Breast epithelium (tissue), 4 donors: ENCODE measurements at regions not wholly inside any gene's neighbourhood (a gene's known extent, or its start where the extent isn't known, plus 50 kb on each side); places are given as distances from the start of the nearest gene placed in this dataset.
A peak's percentile ranks its signal among the peaks of the same experiment; 100 is the strongest.

Source experiments
- DNase-seq, 2 donors: peaks; one replicate each; pipeline ENCODE4 v3.0.0-alpha.2; 2019; ENCODE audit warnings: low spot score in 2 of 2
- H3K27ac ChIP-seq, 2 donors: fragments of 200-600 bp; sonication (generic) in 1 of 2; one replicate each; pipeline ENCODE4 v1.5.1; 2016 to 2019; ENCODE audit warnings: mild to moderate bottlenecking in 1 of 2
- H3K27me3 ChIP-seq, 2 donors: fragments of 200-600 bp; sonication (generic) in 1 of 2; one replicate each; pipeline versions ENCODE4 v1.5.1 to v1.6.0; 2017 to 2019; ENCODE audit warnings: control low read depth in 1 of 2, mild to moderate bottlenecking in 1 of 2
- H3K36me3 ChIP-seq: fragments of 200-600 bp; one replicate; pipeline ENCODE4 v1.5.1; 2019
- H3K4me1 ChIP-seq, 2 donors: fragments of 200-600 bp; sonication (generic); one replicate each; pipeline ENCODE4 v1.5.1; 2016 to 2019; ENCODE audit warnings: control low read depth in 1 of 2
- H3K4me3 ChIP-seq, 3 donors: fragments of 200-600 bp; sonication (generic); 1 replicate in 2 of 3; 2 replicates in 1 of 3; pipeline ENCODE4 v1.5.1; 2016 to 2019; ENCODE audit warnings: mild to moderate bottlenecking in 3 of 3, moderate library complexity in 2 of 3
- H3K9me3 ChIP-seq, 2 donors: fragments of 200-600 bp; sonication (generic) in 1 of 2; one replicate each; pipeline ENCODE4 v1.5.1; 2016 to 2019; ENCODE audit warnings: control low read depth in 1 of 2
- POLR2A ChIP-seq: fragments of 450-650 bp; IDR thresholded peaks from one replicate; pipeline ENCODE4 v1.6.1; 2016; ENCODE audit warnings: antibody characterized with exemption, mild to moderate bottlenecking, moderate library complexity
- POLR2AphosphoS5 ChIP-seq, 3 donors: sonication (generic); formaldehyde crosslinking; IDR thresholded peaks; one replicate each; pipeline ENCODE4 v1.6.1; 2017; ENCODE audit warnings: antibody characterized with exemption in 3 of 3
- intact Hi-C: fragments of 100-400 bp; cut with DNase I; formaldehyde crosslinking; loops from one replicate; pipeline ENCODE4 v1.15.1; 2023; ENCODE audit warnings: low total_unique reads
- TF ChIP-seq, protein P1 (sequence below), 3 donors: fragments of 450-650 bp; IDR thresholded peaks; one replicate each; pipeline ENCODE4 v1.5.1; 2016 to 2017; ENCODE audit warnings: antibody characterized with exemption in 3 of 3, mild to moderate bottlenecking in 3 of 3, moderate library complexity in 3 of 3

DNA sequence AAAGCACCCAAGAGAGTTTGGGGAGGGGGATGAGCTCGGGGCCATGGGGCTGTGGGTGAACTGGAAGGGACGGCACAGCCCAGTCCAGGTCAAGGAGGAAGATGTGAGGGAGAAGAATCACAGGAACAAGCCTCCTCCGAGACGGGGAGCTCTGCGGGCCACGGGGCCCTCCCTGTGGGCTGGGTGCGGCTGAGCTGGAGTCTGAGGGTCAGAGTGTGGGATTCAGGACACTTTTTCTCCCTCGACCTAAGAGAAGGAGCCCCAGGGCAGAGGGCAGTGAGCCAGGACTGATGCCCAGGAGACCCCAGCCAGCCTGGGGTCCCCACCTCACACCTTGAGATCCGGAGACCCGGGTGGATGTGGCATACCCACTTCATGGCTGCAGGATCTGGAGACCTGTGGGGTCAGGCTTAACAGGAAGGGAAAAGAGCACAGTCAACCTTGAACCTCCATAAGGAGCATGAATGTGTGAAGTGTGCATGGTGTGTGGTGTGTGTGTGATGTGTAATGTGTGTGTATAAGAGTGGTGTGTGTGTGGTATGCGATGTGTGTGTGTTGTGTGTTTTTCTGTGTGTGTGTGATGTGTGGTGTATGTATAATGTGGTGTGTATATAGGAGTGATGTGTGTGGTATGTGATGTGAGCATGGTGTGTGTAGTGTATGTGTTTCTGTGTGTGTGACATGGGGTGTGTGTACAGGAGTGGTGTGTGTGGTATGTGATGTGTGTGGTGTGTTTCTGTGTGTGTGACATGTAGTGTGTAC, 504.6 kb downstream of the BRD1 start:
- TF ChIP-seq, protein P1, sequence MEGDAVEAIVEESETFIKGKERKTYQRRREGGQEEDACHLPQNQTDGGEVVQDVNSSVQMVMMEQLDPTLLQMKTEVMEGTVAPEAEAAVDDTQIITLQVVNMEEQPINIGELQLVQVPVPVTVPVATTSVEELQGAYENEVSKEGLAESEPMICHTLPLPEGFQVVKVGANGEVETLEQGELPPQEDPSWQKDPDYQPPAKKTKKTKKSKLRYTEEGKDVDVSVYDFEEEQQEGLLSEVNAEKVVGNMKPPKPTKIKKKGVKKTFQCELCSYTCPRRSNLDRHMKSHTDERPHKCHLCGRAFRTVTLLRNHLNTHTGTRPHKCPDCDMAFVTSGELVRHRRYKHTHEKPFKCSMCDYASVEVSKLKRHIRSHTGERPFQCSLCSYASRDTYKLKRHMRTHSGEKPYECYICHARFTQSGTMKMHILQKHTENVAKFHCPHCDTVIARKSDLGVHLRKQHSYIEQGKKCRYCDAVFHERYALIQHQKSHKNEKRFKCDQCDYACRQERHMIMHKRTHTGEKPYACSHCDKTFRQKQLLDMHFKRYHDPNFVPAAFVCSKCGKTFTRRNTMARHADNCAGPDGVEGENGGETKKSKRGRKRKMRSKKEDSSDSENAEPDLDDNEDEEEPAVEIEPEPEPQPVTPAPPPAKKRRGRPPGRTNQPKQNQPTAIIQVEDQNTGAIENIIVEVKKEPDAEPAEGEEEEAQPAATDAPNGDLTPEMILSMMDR (IDR thresholded peaks at IDR 0.05): no peak
- TF ChIP-seq POLR2AphosphoS5 (IDR thresholded peaks at IDR 0.05) (no peak), POLR2A (no peak)
- Histone ChIP-seq H3K9me3 (peaks cover 22 to 24% of the 10 kb centered on the region in 2 donors), H3K27ac (no peak overlapping the region), H3K4me3 (no peak overlapping the region), H3K4me1 (no peaks in the 10 kb centered on the region), H3K27me3 (peaks cover 0 to 56% of the 10 kb centered on the region in 2 donors), H3K36me3 (no peaks in the 10 kb centered on the region)
- intact Hi-C loops: loop anchor here (1.0 kb wide), 1 partner anchor 16 kb away; no protein-coding TSS in a partner anchor
- peak; percentile 2 to 25 for DNase-seq

DNA sequence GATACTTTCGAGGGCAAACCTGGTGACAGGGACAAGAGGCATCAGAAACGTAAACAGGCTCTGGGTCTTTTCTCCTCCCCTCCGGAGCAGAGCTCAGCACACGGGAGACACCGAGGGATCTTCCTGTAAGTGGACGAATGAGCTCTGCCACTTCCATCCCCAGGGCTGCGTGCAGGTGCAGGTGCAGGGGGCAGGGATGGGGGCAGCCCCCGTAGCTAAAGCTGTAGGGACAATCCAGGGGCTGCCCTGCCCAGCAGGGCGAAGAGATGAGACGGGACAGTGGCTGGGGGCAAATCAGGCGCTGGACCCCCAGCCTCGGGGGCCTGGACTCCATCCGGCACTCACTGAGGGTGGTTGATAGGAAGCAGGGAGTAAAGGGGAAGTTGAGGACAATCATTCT, 505.4 kb downstream of the BRD1 start:
- peak in 1 of 2 donors; percentile 1 for DNase-seq
- Histone ChIP-seq H3K27me3 (peaks cover 0 to 48% of the 10 kb centered on the region in 2 donors), H3K4me3 (no peak overlapping the region), H3K9me3 (peaks cover 17% of the 10 kb centered on the region in 2 donors), H3K27ac (no peak overlapping the region), H3K4me1 (no peaks in the 10 kb centered on the region), H3K36me3 (no peaks in the 10 kb centered on the region)
- intact Hi-C loops: no loop called here
- TF ChIP-seq POLR2A (no peak), POLR2AphosphoS5 (IDR thresholded peaks at IDR 0.05) (no peak)
- TF ChIP-seq, protein P1 (IDR thresholded peaks at IDR 0.05): no peak

DNA sequence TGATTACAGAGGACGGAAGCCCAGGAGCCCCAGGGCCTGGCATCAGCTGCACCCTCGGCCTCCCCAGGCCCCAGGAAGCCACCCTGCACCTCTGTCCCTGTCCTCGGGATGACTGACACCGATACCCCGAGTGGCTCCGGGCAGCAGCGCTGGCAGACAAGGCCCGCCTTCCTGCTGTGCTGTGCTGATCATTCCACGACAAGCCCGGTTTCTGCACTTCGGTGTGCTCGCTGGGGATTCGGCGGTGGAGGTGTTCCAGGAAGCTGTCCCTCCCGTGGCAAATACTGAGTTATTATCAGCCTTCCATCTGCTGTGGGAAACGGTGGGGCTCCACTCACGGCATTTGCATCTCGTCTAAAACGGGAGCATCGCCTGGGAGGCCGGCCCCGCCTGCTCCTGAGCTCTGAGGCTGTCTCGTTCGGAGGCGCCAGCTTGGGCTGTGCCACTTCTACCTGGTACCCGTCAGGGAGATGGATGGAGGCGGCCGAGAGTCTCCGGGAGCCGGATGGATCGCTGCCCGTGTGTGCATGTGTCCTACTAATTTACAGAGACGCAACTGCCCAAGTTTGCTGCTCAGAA, 506.1 kb downstream of the BRD1 start:
- H3K27me3 ChIP-seq: peaks cover 0 to 52% of the 10 kb centered on the region in 2 donors
- intact Hi-C loops: no loop called here
- no peaks in the 10 kb centered on the region for H3K4me1 ChIP-seq
- no peak overlapping the region for H3K4me3 ChIP-seq
- H3K9me3 ChIP-seq: peaks cover 10% of the 10 kb centered on the region in 2 donors
- TF ChIP-seq POLR2A (no peak), POLR2AphosphoS5 (IDR thresholded peaks at IDR 0.05) (no peak)
- TF ChIP-seq, protein P1 (IDR thresholded peaks at IDR 0.05): no peak
- DNase-seq: peak; percentile 3 to 45
- no peak overlapping the region for H3K27ac ChIP-seq
- H3K36me3 ChIP-seq: no peaks in the 10 kb centered on the region

DNA sequence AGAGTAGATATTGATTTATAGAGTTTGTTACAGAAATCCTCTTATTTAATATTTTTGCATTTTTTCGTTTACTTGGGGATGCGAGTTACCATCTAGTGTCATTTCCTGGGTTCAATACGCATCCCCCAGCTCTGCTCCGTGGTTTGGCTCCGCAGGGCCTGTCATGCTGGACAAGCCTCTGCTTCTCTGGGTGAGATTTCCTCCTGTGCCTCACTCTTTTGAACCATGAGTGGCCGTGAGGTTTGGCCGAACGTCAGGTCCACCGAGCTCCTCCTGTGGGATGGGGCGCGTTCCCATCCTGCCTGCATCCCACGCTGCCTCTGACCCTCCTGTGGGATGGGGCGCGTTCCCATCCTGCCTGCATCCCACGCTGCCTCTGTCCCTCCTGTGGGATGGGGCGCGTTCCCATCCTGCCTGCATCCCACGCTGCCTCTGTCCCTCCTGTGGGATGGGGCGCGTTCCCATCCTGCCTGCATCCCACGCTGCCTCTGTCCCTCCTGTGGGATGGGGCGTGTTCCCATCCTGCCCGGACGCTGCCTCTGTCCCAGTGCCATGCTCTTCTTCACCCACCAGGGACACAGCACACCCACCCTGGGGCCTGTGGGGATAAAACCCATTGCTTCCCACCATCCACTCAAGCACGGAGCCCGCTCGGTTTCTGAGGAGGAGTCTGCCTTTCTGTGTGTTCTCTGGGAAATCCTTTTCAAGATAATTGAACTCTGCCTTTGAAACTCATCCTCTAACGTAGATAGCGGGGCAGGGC, 506.8 kb downstream of the BRD1 start:
- peaks cover 4% of the 10 kb centered on the region in 2 donors for H3K9me3 ChIP-seq
- no peak for DNase-seq
- H3K4me3 ChIP-seq: no peak overlapping the region
- intact Hi-C loops: no loop called here
- H3K27me3 ChIP-seq: peaks cover 0 to 54% of the 10 kb centered on the region in 2 donors
- H3K4me1 ChIP-seq: no peaks in the 10 kb centered on the region
- H3K27ac ChIP-seq: no peak overlapping the region
- TF ChIP-seq POLR2A (no peak), POLR2AphosphoS5 (IDR thresholded peaks at IDR 0.05) (no peak)
- TF ChIP-seq, protein P1 (IDR thresholded peaks at IDR 0.05): no peak
- no peaks in the 10 kb centered on the region for H3K36me3 ChIP-seq
